Trophoblast cell (in vitro differentiated cells and primary cell): ENCODE measurements at regions not wholly inside any gene's neighbourhood (a gene's known extent, or its start where the extent isn't known, plus 50 kb on each side); places are given as distances from the start of the nearest gene placed in this dataset.

Experiments
- DNase-seq, 2 donors: peaks; one replicate each; pipeline ENCODE4 v3.0.0-alpha.2; 2016
- H2AFZ ChIP-seq: 2 replicates; pipeline ENCODE4 v1.6.1; 2013; ENCODE audit warnings: low read length, moderate library complexity, mild to moderate bottlenecking; ENCODE audit not compliant: insufficient read depth, poor library complexity
- H2AK5ac ChIP-seq: 2 replicates; pipeline ENCODE4 v1.6.1; 2013; ENCODE audit warnings: mild to moderate bottlenecking, low read length
- H2BK120ac ChIP-seq: 2 replicates; pipeline ENCODE4 v1.6.1; 2013; ENCODE audit warnings: low read length, mild to moderate bottlenecking, moderate library complexity; ENCODE audit not compliant: insufficient read depth, poor library complexity
- H2BK12ac ChIP-seq: 2 replicates; pipeline ENCODE4 v1.6.1; 2013; ENCODE audit warnings: mild to moderate bottlenecking, low read length, moderate library complexity
- H2BK5ac ChIP-seq: 2 replicates; pipeline ENCODE4 v1.6.1; 2013; ENCODE audit warnings: low read length, low read depth, moderate library complexity, mild to moderate bottlenecking; ENCODE audit not compliant: poor library complexity
- H3K14ac ChIP-seq: 2 replicates; pipeline ENCODE4 v1.6.1; 2013; ENCODE audit warnings: mild to moderate bottlenecking, low read length
- H3K18ac ChIP-seq: 2 replicates; pipeline ENCODE4 v1.6.1; 2013; ENCODE audit warnings: mild to moderate bottlenecking, low read length
- H3K23ac ChIP-seq: 2 replicates; pipeline ENCODE4 v1.6.1; 2013; ENCODE audit warnings: low read length
- H3K27ac ChIP-seq: 2 replicates; pipeline ENCODE4 v1.5.1; 2013; ENCODE audit warnings: low read depth, mild to moderate bottlenecking, inconsistent platforms, low read length, moderate library complexity
- H3K27me3 ChIP-seq: 2 replicates; pipeline ENCODE4 v1.6.1; 2013; ENCODE audit warnings: inconsistent platforms, mild to moderate bottlenecking, low read length, moderate library complexity; ENCODE audit not compliant: insufficient read depth
- H3K36me3 ChIP-seq, 2 experiments: 1 replicate in 1 of 2; 2 replicates in 1 of 2; pipeline ENCODE4 v1.6.1; 2013; ENCODE audit warnings: low read length in 2 of 2, mild to moderate bottlenecking in 2 of 2, moderate library complexity in 1 of 2; ENCODE audit not compliant: insufficient read depth in 2 of 2, control insufficient read depth in 1 of 2
- H3K4ac ChIP-seq: 2 replicates; pipeline ENCODE4 v1.6.1; 2013; ENCODE audit warnings: low read depth, mild to moderate bottlenecking, low read length, moderate library complexity
- H3K4me1 ChIP-seq, 2 experiments: 1 replicate in 1 of 2; 2 replicates in 1 of 2; pipeline ENCODE4 v1.6.1; 2013; ENCODE audit warnings: low read length in 2 of 2, mild to moderate bottlenecking in 2 of 2, moderate library complexity in 1 of 2; ENCODE audit not compliant: insufficient read depth in 2 of 2, control insufficient read depth in 1 of 2
- H3K4me2 ChIP-seq: 2 replicates; pipeline ENCODE4 v1.6.1; 2013; ENCODE audit warnings: inconsistent platforms, mild to moderate bottlenecking, low read length, moderate library complexity
- H3K4me3 ChIP-seq: 2 replicates; pipeline ENCODE4 v1.5.1; 2013; ENCODE audit warnings: mild to moderate bottlenecking, low read depth, low read length, inconsistent platforms
- H3K79me1 ChIP-seq: one replicate; pipeline ENCODE4 v1.6.1; 2013; ENCODE audit warnings: low read length
- H3K79me2 ChIP-seq: 2 replicates; pipeline ENCODE4 v1.6.1; 2013; ENCODE audit warnings: low read length, mild to moderate bottlenecking; ENCODE audit not compliant: control insufficient read depth, insufficient read depth, poor library complexity
- H3K9ac ChIP-seq: 2 replicates; pipeline ENCODE4 v1.6.1; 2013; ENCODE audit warnings: mild to moderate bottlenecking, low read length
- H3K9me3 ChIP-seq: 2 replicates; pipeline ENCODE4 v1.6.1; 2013; ENCODE audit warnings: low read depth, mild to moderate bottlenecking, control low read depth, inconsistent platforms, low read length; ENCODE audit not compliant: insufficient read depth
- H4K12ac ChIP-seq: 2 replicates; pipeline ENCODE4 v1.6.1; 2013; ENCODE audit warnings: low read depth, mild to moderate bottlenecking, low read length, moderate library complexity
- H4K8ac ChIP-seq: 2 replicates; pipeline ENCODE4 v1.6.1; 2013; ENCODE audit warnings: low read depth, mild to moderate bottlenecking, low read length, moderate library complexity
- H4K91ac ChIP-seq: one replicate; pipeline ENCODE4 v1.6.1; 2013; ENCODE audit warnings: low read depth, mild to moderate bottlenecking, low read length, moderate library complexity
- WGBS: extraction: QIAGEN DNeasy Blood & Tissue Kit; methylation state at CpG from one replicate; pipeline ENCODE4 v1.1.7; 2013; ENCODE audit warnings: missing lambda C conversion rate; ENCODE audit not compliant: insufficient read length, insufficient coverage; ENCODE audit errors: extremely low coverage; 5-methylcytosine and 5-hydroxymethylcytosine counted together

DNA sequence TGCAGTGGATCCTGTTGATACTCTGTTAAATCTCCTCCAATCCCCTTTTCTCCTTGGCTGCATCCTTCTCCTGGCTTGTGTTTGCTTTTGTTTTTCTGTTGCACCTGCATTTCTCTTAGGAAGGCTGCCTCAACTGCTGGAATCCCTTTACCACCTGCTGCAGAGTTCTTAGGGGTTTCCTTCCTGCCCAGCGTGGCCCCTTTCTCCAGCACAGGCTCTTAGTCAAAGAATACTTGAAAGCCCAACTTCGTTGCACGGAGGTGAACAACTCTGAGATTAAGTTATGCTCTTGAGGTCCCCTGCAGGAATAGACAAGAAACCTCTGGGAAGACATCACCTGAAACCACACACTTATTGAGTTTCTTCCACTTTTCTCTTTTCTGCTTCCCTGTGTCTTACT lies 121.6 kb upstream of the GRM7 start:
- no peak overlapping the region for H3K23ac ChIP-seq
- H3K4me3 ChIP-seq: no peak overlapping the region
- no peak for DNase-seq
- no peak overlapping the region for H4K91ac ChIP-seq
- H3K14ac ChIP-seq: no peak overlapping the region
- no peak overlapping the region for H2BK12ac ChIP-seq
- no peak overlapping the region for H3K9ac ChIP-seq
- H2BK120ac ChIP-seq: no peak overlapping the region
- H3K4me1 ChIP-seq: peaks cover 0 to 3% of the 10 kb centered on the region in 2 experiments
- H3K18ac ChIP-seq: no peak overlapping the region
- no peak overlapping the region for H4K8ac ChIP-seq
- no peaks in the 10 kb centered on the region for H3K79me1 ChIP-seq
- no peaks in the 10 kb centered on the region for H3K79me2 ChIP-seq
- no peak overlapping the region for H2AK5ac ChIP-seq
- WGBS: no CpG with 5 or more reads among the region's 3 CpGs
- no peak overlapping the region for H4K12ac ChIP-seq
- H3K27me3 ChIP-seq: no peaks in the 10 kb centered on the region
- no peaks in the 10 kb centered on the region for H3K9me3 ChIP-seq
- H2AFZ ChIP-seq: no peak overlapping the region
- no peak overlapping the region for H3K27ac ChIP-seq
- H3K4me2 ChIP-seq: no peak overlapping the region
- H3K36me3 ChIP-seq: no peaks in the 10 kb centered on the region
- H3K4ac ChIP-seq: no peak overlapping the region
- H2BK5ac ChIP-seq: no peak overlapping the region

GRCh38 chr3:6743067-6743720 lies 117.7 kb upstream of the GRM7 start:
- Histone ChIP-seq H3K4ac (no peak overlapping the region), H3K4me3 (no peak overlapping the region), H2BK120ac (no peak overlapping the region), H3K9me3 (peaks cover 2% of the 10 kb centered on the region), H3K27ac (no peak overlapping the region), H4K91ac (no peak overlapping the region), H3K4me1 (no peaks in the 10 kb centered on the region), H3K14ac (no peak overlapping the region), H2AK5ac (no peak overlapping the region), H3K9ac (no peak overlapping the region), H4K12ac (no peak overlapping the region), H2AFZ (no peak overlapping the region), H4K8ac (no peak overlapping the region), H3K23ac (no peak overlapping the region), H2BK5ac (no peak overlapping the region), H3K36me3 (no peaks in the 10 kb centered on the region), H3K79me2 (no peaks in the 10 kb centered on the region), H2BK12ac (no peak overlapping the region), H3K18ac (no peak overlapping the region), H3K27me3 (no peaks in the 10 kb centered on the region), H3K79me1 (no peaks in the 10 kb centered on the region), H3K4me2 (no peak overlapping the region)
- no CpG with 5 or more reads among the region's 7 CpGs for WGBS
- DNase-seq: no peak

DNA sequence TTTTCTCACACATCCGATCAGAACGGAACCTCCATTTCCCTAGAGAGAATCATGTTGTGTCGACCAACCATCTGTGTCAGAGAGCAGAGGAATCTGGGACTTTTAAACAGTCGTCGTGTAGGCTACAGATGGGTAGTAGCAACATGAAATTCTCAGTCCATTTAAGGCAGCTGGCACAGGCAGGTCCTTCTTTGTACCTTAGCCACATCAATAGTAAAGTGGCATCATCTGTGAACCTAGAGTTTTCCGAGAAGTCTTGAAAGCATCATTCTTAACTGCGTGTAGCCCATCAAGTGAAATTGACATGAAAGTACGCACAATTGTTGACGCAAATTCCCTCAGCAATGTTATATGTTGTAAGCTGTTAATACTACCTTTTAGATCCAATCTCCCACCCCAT lies 114.5 kb upstream of the GRM7 start:
- no peak overlapping the region for H3K9ac ChIP-seq
- H3K23ac ChIP-seq: no peak overlapping the region
- no peak overlapping the region for H2BK5ac ChIP-seq
- no peak overlapping the region for H2BK12ac ChIP-seq
- no peak overlapping the region for H4K8ac ChIP-seq
- no peak overlapping the region for H3K14ac ChIP-seq
- peaks cover 2% of the 10 kb centered on the region for H3K9me3 ChIP-seq
- H4K12ac ChIP-seq: no peak overlapping the region
- H3K27ac ChIP-seq: no peak overlapping the region
- no peaks in the 10 kb centered on the region for H3K4me1 ChIP-seq
- no peak overlapping the region for H4K91ac ChIP-seq
- no CpG with 5 or more reads among the region's 9 CpGs for WGBS
- no peak overlapping the region for H3K4me3 ChIP-seq
- H3K79me1 ChIP-seq: no peaks in the 10 kb centered on the region
- H3K4me2 ChIP-seq: no peak overlapping the region
- H2AFZ ChIP-seq: no peak overlapping the region
- no peak overlapping the region for H2BK120ac ChIP-seq
- no peak overlapping the region for H3K18ac ChIP-seq
- no peak overlapping the region for H3K4ac ChIP-seq
- no peak overlapping the region for H2AK5ac ChIP-seq
- no peaks in the 10 kb centered on the region for H3K36me3 ChIP-seq
- H3K27me3 ChIP-seq: no peaks in the 10 kb centered on the region
- DNase-seq: no peak
- no peaks in the 10 kb centered on the region for H3K79me2 ChIP-seq

DNA sequence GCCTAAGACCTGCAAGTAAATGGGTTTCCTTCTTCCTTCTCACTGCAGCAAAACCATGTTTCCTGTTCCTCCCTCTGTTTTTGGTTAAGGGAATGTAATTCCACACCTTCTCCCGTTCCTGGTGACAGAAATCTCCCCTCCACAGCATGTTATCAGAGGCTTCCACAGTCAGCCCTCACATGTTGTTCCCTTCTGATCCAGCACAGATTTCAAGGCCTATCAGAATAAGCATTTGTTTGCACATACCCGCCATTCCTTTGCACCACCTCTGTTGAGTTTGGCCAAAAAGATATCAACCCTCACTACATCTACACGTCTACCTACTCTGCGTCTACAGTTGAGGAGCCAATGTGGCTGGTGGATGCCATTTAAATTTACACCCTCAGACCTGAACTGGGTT lies 113.9 kb upstream of the GRM7 start:
- H3K27me3 ChIP-seq: no peaks in the 10 kb centered on the region
- no peak for DNase-seq
- no CpG with 5 or more reads among the region's 4 CpGs for WGBS
- H3K4me2 ChIP-seq: no peak overlapping the region
- no peak overlapping the region for H2BK5ac ChIP-seq
- no peak overlapping the region for H3K4me3 ChIP-seq
- H2AFZ ChIP-seq: no peak overlapping the region
- H3K14ac ChIP-seq: no peak overlapping the region
- H3K4me1 ChIP-seq: no peaks in the 10 kb centered on the region
- H4K12ac ChIP-seq: no peak overlapping the region
- no peak overlapping the region for H3K27ac ChIP-seq
- no peaks in the 10 kb centered on the region for H3K36me3 ChIP-seq
- no peak overlapping the region for H2BK12ac ChIP-seq
- H2AK5ac ChIP-seq: no peak overlapping the region
- no peak overlapping the region for H4K91ac ChIP-seq
- H3K18ac ChIP-seq: no peak overlapping the region
- H3K79me1 ChIP-seq: no peaks in the 10 kb centered on the region
- H2BK120ac ChIP-seq: no peak overlapping the region
- no peak overlapping the region for H3K23ac ChIP-seq
- H4K8ac ChIP-seq: no peak overlapping the region
- no peaks in the 10 kb centered on the region for H3K79me2 ChIP-seq
- H3K4ac ChIP-seq: no peak overlapping the region
- no peak overlapping the region for H3K9ac ChIP-seq
- H3K9me3 ChIP-seq: peaks cover 2% of the 10 kb centered on the region
